ENCODE measurements at regions not wholly inside any gene's neighbourhood (a gene's known extent, or its start where the extent isn't known, plus 50 kb on each side); places are given as distances from the start of the nearest gene placed in this dataset.

- H3K36me3 ChIP-seq (ENCODE audit: control insufficient read depth in 1 of 2, insufficient read depth in 2 of 2, low read length in 2 of 2): no peaks in the 10 kb centered on the region
- no peak for ATAC-seq
- ChIA-PET RAD21 (ENCODE audit: low non-redundant PET in 1 of 2, low total read pairs in 2 of 2, uncharacterized antibody in 2 of 2, unreplicated experiment in 2 of 2) (no interaction called here), CTCF (no interaction called here), POLR2A (no interaction called here)
- H3K27me3 ChIP-seq (ENCODE audit: insufficient read depth, low read length): no peaks in the 10 kb centered on the region
- H3K9me3 ChIP-seq (ENCODE audit: control insufficient read depth in 1 of 2, insufficient read depth in 1 of 2, low read depth in 1 of 2, low read length in 2 of 2): no peaks in the 10 kb centered on the region
- intact Hi-C loops (cut with micrococcal nuclease): no loop called here
- TF ChIP-seq ATF3 (IDR thresholded peaks at IDR 0.05) (no peak), POLR2A (IDR thresholded peaks at IDR 0.05; ENCODE audit: borderline replicate concordance, extremely low read depth, insufficient read depth, insufficient read length) (no peak), REST (IDR thresholded peaks at IDR 0.05; ENCODE audit: low read depth) (no peak), CTCF (IDR thresholded peaks at IDR 0.05 in 2 of 3, conservative IDR thresholded peaks at IDR 0.05 in 1 of 3; ENCODE audit: borderline replicate concordance in 1 of 3, insufficient read depth in 1 of 3, low read depth in 2 of 3, low read length in 2 of 3) (no peak), EGR1 (IDR thresholded peaks at IDR 0.05; ENCODE audit: low read depth) (no peak), SP1 (IDR thresholded peaks at IDR 0.05; ENCODE audit: low read depth) (no peak), EZH2phosphoT487 (IDR thresholded peaks at IDR 0.05; ENCODE audit: borderline replicate concordance) (no peak), SIN3A (IDR thresholded peaks at IDR 0.05; ENCODE audit: low read depth) (no peak), SRF (IDR thresholded peaks at IDR 0.05; ENCODE audit: low read depth) (no peak), RAD21 (IDR thresholded peaks at IDR 0.05; ENCODE audit: low read depth) (no peak), TCF7L2 (IDR thresholded peaks at IDR 0.05; ENCODE audit: borderline replicate concordance, extremely low read depth, insufficient read depth, insufficient read length) (no peak), CEBPB (IDR thresholded peaks at IDR 0.05; ENCODE audit: low read depth) (no peak), YY1 (IDR thresholded peaks at IDR 0.05; ENCODE audit: extremely low read depth, insufficient replicate concordance, low read depth, low read length) (no peak), ZNF274 (IDR thresholded peaks at IDR 0.05; ENCODE audit: low read depth, low read length) (no peak), EZH2 (IDR thresholded peaks at IDR 0.05) (no peak)
- BruUV-seq (replicated peaks): no TSS peak
- no peak overlapping the region for H3K4me2 ChIP-seq (ENCODE audit: low read length)
- no peak overlapping the region for H2AFZ ChIP-seq (ENCODE audit: low read depth, low read length, poor library complexity, severe bottlenecking)
- DNase-seq (ENCODE audit: low read depth, low spot score): no peak
- H3K4me1 ChIP-seq (ENCODE audit: control insufficient read depth in 1 of 2, insufficient read depth in 2 of 2, low read length in 2 of 2): no peaks in the 10 kb centered on the region
- no peaks in the 10 kb centered on the region for H3K79me2 ChIP-seq (ENCODE audit: insufficient read depth, low read length)
- H3K9ac ChIP-seq (ENCODE audit: low read length): no peak overlapping the region
- H3K4me3 ChIP-seq (replicated peaks in 1 of 2; ENCODE audit: low read depth in 1 of 2, low read length in 2 of 2): no peak overlapping the region
- H4K20me1 ChIP-seq (ENCODE audit: insufficient read depth): no peaks in the 10 kb centered on the region
- H3K27ac ChIP-seq (ENCODE audit: low read depth, low read length): no peak overlapping the region
- H3K9me2 ChIP-seq (ENCODE audit: insufficient read depth): no peaks in the 10 kb centered on the region
Measured at GRCh38 chr12:93130366-93131054, 201.4 kb upstream of the EEA1 start.
